HT1080 (cell line): ENCODE measurements at regions not wholly inside any gene's neighbourhood (a gene's known extent, or its start where the extent isn't known, plus 50 kb on each side); places are given as distances from the start of the nearest gene placed in this dataset.

Source experiments
- DNase-seq: peaks from one replicate; pipeline ENCODE4 v3.0.0-alpha.2; 2015; ENCODE audit warnings: low read depth

DNA sequence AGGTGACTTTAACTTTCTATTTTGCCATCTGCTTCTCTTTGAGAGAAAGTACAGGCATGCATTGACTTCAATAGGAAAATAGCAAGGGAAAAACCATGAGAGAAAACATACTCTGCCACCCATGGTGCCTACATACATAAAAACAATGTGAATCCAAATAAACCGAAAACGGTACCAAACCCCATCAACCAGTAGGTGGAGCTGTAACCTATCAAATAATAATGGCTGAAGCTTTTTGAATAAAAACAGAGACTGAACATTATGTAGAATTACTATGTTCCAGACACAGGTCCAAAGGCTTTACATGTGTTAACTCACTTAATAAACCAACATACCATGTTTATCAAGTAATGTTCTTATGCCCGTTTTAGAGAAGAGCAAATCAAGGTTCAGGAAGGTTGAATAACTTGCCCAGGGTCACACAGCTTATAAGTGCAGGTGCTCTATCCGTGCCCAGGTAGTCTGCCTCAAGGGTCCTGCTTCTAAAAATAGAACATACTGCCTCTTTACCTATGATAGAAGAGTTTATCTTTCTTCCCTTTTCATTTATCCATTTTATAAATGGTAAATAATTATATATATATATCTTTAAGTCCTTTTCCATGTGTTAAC, 293.9 kb upstream of the SYT4 start:
- peak; percentile 42 for DNase-seq

- no peak for DNase-seq
Observed at GRCh38 chr18:43572163-43572562, 294.9 kb upstream of the SYT4 start.

GRCh38 chr18:43574974-43575373, 297.7 kb upstream of the SYT4 start:
- no peak for DNase-seq

GRCh38 chr18:43578211-43578610, 300.9 kb upstream of the SYT4 start:
- no peak for DNase-seq

DNA sequence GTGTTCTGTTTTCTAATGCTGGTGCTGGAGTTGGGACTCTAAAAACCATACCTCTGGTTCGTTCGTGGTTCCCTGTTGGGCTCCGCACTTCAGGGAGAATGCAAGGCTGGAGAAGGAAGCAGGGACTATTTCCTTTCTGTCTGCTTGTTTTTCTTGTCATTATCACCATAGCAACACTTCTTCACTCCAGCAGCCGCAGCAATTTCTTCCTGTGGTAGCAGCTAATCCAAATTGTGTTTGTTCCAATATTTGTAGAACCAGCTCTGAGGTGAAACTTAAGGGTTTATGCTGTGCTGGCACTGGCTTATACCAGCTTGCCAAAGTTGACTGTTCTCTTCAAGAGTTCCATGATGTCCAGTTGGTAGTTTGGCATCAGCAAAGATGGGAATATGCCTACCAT, 301.4 kb upstream of the SYT4 start:
- DNase-seq: no peak

DNA sequence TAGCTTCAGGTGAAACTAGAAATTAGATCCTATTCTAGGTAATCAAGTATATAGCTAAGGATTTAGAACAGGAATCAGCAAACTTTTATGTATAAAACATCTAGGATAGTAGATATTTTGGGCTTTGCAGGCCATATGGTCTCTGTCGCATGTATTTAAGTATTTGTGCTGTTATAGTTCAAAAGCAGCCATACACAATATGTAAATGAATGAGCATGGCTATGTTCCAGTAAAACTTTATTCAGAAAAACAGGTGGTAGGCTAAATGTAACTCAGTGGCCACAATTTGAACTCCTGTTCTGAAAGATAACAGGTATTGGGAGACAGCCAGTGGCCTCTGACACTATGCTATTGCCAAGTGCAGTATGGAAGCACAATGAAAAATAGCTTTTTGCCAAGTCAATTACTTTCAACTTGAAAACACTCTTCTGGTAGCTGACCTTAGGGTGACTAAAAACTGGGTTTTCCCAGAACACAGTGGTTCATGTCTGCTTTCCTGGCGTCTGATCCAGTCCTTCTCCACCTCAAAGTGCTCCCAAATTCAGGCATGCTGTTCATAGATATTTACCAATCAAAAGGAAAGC, 304.7 kb upstream of the SYT4 start:
- DNase-seq: no peak

DNA sequence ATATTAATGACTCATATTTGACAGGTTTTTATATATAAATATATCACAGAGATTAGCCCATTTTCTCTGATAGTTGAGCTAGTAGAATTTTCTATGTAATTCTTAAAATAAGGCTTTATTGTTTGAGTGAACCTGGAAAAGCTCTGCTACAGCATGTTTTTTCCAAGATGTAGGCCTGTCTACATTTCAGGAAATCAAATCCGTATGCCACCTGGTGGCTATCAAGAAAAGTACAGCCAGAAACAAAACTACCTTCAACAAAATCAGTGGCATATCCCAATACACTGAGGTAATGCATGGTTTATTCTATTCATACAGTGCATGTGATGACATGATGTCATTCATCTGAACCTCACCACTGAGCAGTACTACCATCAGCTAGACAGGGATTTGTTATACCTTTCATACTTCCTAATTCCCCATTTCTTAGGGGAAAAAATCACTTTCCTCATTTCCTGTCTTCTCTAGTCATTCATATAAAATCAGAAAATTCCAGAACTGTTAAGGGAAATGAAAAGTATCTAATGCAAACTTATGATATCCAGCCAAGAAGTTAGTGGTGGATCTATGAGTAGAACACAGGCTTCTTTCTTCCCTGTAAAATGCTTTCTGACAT, 310.4 kb upstream of the SYT4 start:
- peak; percentile 41 for DNase-seq

DNA sequence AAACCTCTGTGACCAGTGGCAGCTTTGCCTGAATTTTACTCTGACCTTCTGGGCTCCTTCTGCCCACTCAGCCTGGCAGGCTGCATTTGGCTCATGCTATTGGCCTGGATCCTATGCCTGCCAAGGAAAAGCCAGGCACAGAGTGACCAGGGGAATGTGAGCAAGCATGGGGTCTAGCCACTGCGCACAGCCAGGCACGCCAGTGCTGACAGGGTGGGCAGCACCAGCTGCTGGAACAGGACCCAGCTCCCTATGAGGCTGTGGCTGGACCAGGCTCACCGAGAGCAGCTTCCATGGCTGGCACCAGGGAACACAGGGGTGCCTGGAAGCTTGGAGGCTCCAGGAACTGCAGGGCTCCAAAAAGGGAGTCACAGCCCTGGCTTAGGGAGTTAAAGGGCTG, 311.5 kb upstream of the SYT4 start:
- no peak for DNase-seq

GRCh38 chr18:43589611-43590151, 312.4 kb upstream of the SYT4 start:
- no peak for DNase-seq

DNA sequence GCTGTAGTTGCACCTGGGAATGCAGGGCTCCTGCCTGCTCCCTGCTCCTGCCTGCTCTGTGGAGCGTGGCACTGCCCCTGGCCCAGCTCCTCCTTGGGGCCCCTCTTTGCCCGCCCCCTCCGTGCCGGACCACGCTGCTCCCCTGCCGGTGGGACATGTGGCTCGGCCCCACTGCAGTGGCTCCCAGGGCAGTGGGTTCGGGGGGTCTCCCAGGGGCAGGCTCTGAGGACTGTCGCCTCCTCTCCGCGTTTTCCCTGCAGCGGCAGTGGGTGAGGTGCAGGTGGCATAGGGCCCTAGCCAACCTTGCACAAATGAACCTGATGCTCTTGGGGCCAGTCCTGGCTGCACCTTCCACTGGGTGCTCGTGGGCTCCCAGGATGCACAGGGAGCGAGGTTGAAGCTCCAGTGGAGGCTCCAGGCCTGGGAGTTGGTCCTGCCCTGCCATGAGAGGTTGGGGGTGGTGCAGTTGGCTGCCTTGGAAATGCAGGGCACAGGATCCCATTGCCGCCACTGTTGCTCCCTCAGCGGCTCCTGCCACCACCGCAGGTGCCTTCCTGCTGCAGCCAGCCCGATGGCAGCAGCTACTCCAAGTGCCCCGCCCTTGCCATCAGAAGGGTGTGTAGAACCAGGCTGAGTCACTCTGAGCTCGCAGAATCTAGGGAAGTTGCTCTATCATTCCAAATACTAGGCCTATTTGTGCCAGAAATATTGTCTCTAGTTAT, 313.1 kb upstream of the SYT4 start:
- DNase-seq: no peak

DNA sequence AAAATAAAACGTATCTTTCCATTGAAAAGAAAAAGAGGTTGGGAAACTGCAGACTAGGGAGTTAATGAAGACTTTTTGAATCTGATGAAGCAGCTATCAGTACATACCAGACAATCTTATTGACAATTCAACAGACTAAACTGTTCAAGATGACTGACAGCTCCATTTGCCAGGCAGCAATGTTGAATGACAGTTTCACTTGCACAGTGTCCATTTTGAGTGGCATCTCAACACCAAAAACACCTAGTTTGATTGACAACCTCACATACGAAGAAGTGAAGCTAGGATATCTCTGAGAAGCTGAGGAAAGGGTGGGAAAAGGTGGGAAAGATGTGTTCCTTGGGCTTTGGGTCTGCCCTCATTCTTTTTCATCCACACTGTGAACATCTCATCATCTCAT, 315.0 kb upstream of the SYT4 start:
- DNase-seq: no peak

- no peak for DNase-seq
Observed at GRCh38 chr18:43596105-43596712, 318.9 kb upstream of the SYT4 start.

DNA sequence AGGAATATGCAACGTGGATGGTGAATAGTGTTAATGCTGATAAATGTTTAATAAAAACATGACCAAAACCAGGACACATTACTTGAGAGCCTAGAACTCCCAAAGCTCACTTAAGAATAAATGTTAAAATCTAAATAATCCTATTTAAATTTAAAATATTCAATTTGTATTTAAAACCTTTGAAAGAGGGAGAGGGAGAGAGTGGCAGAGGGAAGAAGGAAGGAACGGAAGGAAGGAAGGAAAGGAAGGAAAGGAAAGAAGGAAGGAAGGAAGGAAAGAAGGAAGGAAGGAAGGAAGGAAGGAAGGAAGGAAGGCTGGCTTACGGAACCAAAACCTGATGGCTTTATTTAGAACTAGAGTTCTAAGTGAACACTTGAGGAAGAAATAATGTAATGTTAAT, 324.1 kb upstream of the SYT4 start:
- DNase-seq: no peak

GRCh38 chr18:43605224-43605623, 327.9 kb upstream of the SYT4 start:
- DNase-seq: no peak

DNA sequence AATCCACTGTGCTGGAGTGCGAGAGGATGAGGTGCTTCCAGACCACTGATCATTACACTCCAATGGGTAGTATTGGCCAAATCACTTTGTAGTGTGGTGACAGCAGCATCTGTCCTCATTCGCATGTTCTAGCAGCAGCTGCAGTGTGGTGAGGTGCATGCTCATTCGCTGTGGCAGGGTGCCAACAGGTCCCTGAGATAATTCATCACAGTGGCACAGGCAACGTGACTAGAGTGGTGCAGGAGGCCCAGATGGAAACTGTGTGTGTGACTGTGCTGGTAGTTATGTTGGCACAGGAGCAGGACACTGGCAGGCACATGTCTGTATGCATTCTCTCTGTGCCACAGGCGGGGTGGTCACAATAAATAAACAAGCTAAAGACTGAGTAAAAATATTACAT, 329.5 kb upstream of the SYT4 start:
- DNase-seq: no peak

DNA sequence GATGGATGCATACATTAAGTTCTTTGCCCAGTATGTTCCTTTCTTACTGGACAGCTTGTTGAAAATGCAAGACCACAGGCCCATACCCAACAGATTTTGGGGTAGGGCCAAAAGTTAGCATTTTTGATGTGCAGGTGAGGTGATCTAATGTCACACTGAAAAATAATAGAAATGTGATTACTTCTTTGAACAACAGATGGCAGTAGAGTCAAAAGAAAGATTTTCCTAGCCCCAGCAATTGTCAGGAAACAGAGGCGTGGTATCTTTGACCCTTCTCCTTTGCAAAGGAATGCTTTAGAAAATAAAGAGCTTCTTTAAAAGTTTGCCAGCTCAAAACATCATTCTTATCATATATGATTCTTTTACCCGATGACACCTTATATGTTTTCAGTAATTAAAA, 343.6 kb upstream of the SYT4 start:
- DNase-seq: peak; percentile 37

DNA sequence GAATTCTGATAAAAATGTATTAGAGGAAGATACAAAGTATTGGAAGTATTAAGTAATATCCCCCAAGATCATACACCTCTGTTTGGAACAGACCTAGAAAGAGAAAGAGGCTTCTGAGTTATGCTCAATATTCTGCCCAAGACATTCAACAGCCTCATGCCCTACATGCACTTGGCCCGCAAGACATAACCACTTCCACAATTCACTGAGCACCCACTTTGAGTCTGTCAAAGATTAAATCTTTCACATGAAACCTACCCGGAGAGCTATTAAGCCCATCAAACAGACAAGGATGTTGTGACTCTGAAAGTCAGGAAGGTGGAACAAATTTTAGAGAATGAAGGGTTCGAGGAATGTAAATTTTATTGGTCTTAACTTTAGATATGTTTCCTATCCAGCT, 344.7 kb upstream of the SYT4 start:
- DNase-seq: no peak

DNA sequence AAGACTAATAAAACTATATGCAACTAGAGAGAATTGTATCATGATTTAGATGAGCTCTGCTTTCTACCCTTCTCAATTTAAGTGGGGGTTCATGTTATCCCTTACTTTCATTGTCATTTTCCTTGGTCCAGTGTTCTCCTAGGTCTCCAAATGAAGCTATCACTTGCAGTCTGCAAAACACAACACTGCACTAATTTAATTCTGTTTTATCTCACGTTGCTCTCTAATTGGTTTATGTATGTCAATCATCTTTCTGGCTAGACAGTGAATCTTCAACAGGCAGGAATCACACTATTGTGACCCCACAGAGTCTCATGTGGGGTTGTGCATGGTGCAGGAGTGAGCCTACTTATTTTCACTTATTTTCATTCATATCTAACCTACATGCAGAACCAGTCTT, 348.3 kb upstream of the SYT4 start:
- DNase-seq: no peak

GRCh38 chr18:43627848-43628530, 350.7 kb upstream of the SYT4 start:
- DNase-seq: no peak

DNA sequence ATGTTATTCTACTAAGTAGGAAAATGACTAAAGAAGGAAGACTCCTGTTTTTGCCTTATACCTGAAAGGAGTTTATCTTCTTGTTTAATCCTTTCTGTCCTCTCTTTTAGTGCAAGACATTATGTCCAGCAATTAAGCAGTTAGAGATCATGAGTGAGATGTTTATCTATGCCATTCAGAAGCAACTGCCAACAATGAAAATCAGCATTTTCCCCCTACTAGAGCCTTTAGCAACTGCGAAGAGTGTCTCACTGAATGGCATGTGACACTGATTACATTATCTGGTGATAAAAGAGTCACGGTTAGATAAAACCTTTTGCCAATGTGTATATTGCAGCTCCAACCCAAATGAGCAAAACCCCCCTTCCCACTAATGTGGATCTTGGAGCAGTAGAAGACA, 357.7 kb upstream of the SYT4 start:
- DNase-seq: no peak

DNA sequence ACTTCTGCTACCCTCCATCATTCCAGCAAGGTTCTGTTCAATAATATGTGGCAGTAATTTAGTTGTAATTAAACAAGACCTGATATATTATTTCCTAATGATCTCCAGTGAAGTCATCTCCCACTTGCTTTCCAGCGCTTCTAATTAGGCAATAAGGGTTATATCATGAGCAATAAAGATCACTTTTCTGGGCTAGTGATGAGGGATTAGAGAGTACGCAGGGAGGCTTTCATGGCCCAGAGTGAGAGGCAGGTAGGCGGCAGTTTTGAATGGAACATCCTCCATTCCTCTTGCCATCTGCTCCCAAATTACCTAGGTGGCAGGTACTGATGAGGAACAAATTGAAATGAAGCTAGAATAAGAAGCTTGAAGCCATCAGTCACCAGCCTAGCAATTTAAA, 358.1 kb upstream of the SYT4 start:
- no peak for DNase-seq
